Activated CD8-positive, alpha-beta T cell treated with anti-CD3 and anti-CD28 coated beads for 36 hours (primary cell): ENCODE measurements at regions not wholly inside any gene's neighbourhood (a gene's known extent, or its start where the extent isn't known, plus 50 kb on each side); places are given as distances from the start of the nearest gene placed in this dataset.

Experiments used
- ATAC-seq: fragments of 200-7000 bp; cut with Tn5 transposase; one replicate; pipeline ENCODE4 v1.10.0; 2021; ENCODE audit warnings: mild to moderate bottlenecking, moderate library complexity
- CTCF ChIA-PET: fragments of 350-600 bp; sonication (Branson Sonifier 250); formaldehyde crosslinking; loops from one replicate; lab custom pipeline; 2021; ENCODE audit warnings: antibody characterized with exemption; lab: Charles Lee
- POLR2A ChIA-PET: fragments of 350-600 bp; sonication (Branson Sonifier 250); formaldehyde crosslinking; loops from one replicate; lab custom pipeline; 2021; ENCODE audit warnings: antibody characterized with exemption; lab: Charles Lee
- DNase-seq: peaks from one replicate; pipeline ENCODE4 v3.0.0-alpha.2; 2020
- H3K27ac Mint-ChIP-seq: one replicate; pipeline ENCODE4 v1.8.0; 2021; ENCODE audit warnings: mild to moderate bottlenecking, mixed read lengths
- H3K27me3 Mint-ChIP-seq: one replicate; pipeline ENCODE4 v1.8.0; 2021; ENCODE audit warnings: mixed read lengths
- H3K36me3 Mint-ChIP-seq: one replicate; pipeline ENCODE4 v1.8.0; 2021; ENCODE audit warnings: low read depth, mixed read lengths
- H3K4me1 Mint-ChIP-seq: one replicate; pipeline ENCODE4 v1.8.0; 2021; ENCODE audit warnings: low read depth, mixed read lengths
- H3K4me3 Mint-ChIP-seq: one replicate; pipeline ENCODE4 v1.8.0; 2021; ENCODE audit warnings: mild to moderate bottlenecking, moderate library complexity, mixed read lengths
- H3K9me3 Mint-ChIP-seq: one replicate; pipeline ENCODE4 v1.8.0; 2021; ENCODE audit warnings: mixed read lengths
- intact Hi-C: fragments of 100-400 bp; cut with micrococcal nuclease; formaldehyde crosslinking; loops from one replicate; pipeline ENCODE4 v1.10.0; 2022
- TF ChIP-seq, protein P1 (sequence below): fragments of 200-600 bp; IDR thresholded peaks from one replicate; pipeline ENCODE4 v1.8.0; 2022; ENCODE audit warnings: antibody characterized with exemption, mild to moderate bottlenecking

DNA sequence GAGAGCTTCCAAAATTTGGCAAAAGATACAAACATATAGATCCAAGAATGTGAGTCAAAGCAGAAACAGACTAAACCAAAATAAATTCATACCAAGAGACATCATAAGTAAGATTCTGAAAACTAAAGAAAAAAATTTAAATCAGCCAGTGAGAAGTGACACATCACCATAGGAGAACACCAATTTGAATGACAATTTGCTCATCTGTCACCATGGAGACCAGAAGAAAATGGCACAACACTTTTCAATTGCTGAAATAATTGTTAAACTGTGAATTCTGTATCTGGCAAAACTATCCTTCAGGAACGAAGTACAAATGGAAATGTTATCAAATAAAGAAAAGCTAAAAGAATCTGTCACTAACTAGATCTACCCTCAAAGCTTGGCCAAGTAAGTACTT is 864.3 kb downstream of the BRD1 start:
- Mint-ChIP-seq H3K4me3 (no peak overlapping the region), H3K36me3 (no peaks in the 10 kb centered on the region), H3K9me3 (no peaks in the 10 kb centered on the region), H3K4me1 (no peaks in the 10 kb centered on the region), H3K27me3 (peaks cover 26% of the 10 kb centered on the region), H3K27ac (no peak overlapping the region)
- ChIA-PET CTCF (no interaction called here), POLR2A (no interaction called here)
- TF ChIP-seq, protein P1, sequence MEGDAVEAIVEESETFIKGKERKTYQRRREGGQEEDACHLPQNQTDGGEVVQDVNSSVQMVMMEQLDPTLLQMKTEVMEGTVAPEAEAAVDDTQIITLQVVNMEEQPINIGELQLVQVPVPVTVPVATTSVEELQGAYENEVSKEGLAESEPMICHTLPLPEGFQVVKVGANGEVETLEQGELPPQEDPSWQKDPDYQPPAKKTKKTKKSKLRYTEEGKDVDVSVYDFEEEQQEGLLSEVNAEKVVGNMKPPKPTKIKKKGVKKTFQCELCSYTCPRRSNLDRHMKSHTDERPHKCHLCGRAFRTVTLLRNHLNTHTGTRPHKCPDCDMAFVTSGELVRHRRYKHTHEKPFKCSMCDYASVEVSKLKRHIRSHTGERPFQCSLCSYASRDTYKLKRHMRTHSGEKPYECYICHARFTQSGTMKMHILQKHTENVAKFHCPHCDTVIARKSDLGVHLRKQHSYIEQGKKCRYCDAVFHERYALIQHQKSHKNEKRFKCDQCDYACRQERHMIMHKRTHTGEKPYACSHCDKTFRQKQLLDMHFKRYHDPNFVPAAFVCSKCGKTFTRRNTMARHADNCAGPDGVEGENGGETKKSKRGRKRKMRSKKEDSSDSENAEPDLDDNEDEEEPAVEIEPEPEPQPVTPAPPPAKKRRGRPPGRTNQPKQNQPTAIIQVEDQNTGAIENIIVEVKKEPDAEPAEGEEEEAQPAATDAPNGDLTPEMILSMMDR, result no peak
- ATAC-seq (no peak), DNase-seq (no peak)
- intact Hi-C loops, result no loop called here

DNA sequence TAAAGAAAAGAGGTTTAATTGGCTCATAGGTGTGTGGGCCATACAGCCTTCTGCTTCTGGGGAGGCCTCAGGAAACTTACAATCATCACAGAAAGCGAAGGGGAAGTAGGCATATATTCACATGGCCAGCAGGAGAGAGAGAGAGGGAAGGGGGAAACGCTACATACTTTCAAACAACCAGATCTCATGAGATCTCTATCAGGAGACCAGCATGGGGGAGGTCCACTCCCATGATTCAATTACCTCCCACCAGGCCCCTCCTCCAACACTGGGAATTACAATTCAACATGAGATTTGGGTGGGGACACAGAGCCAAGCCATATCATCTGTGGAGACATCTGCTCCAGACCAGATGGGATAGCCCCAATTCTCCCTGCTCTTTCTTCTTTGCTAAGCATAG is 866.0 kb downstream of the BRD1 start:
- CTCF ChIA-PET, result no interaction called here
- no peak for ATAC-seq
- Mint-ChIP-seq H3K27me3 (peaks cover 26% of the 10 kb centered on the region), H3K36me3 (no peaks in the 10 kb centered on the region), H3K4me3 (no peak overlapping the region), H3K9me3 (no peaks in the 10 kb centered on the region), H3K27ac (no peak overlapping the region), H3K4me1 (no peaks in the 10 kb centered on the region)
- TF ChIP-seq, protein P1, result no peak
- intact Hi-C loops, result no loop called here
- DNase-seq, result no peak
- POLR2A ChIA-PET, result no interaction called here

DNA sequence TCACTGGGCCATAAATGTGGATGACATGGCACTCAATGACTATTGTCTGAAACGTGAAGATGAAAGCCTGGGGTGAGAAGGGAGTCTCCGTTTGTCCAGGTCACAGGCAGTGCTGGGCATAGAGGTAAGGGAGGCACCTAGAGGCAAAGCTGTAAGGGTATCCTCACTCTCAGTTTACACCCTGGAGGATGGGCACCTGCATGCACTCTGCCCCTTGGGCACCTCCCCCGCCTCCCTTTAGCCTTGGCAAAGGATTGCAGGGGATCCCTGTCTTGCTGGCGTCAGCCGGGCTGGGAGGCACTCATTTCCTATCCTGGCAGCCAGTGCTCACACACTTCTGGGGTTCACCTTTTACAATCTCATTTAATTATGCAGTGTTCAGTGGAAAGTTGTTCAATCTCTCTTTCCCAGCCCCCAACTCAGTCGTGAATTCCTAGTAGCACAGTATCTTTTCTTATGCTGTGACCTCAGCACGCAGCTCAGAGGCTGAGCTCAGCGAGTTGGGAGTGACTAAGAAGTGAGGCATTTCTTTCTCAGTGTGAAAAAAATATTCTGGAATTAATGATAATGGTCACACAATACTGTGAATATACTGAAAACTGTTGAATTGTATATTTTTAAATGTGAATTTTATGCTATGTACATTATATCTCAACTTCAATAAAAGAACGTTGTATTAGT is 866.6 kb downstream of the BRD1 start:
- no peak for ATAC-seq
- Mint-ChIP-seq H3K27me3 (peaks cover 26% of the 10 kb centered on the region), H3K36me3 (no peaks in the 10 kb centered on the region), H3K4me3 (no peak overlapping the region), H3K9me3 (no peaks in the 10 kb centered on the region), H3K4me1 (no peaks in the 10 kb centered on the region), H3K27ac (no peak overlapping the region)
- ChIA-PET POLR2A (no interaction called here), CTCF (no interaction called here)
- TF ChIP-seq, protein P1, result no peak
- no peak for DNase-seq
- intact Hi-C loops, result no loop called here

DNA sequence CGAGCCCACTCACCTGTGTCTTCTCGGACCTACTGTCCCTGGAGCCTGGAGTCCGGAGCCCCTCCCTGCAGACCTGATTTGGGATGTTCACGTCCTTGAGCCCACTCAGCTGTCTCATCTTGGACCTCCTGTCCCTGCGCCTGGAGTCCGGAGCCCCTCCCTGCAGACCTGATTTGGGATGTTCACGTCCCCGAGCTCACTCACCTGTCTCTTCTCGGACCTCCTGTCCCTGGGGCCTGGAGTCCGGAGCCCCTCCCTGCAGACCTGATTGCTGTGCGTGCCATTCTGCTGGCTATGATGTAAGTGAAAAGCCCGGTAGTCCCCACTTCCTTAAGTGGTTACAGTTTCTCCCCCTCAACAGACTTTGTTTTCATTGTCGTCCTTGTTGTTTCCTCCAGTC is 867.1 kb downstream of the BRD1 start:
- ATAC-seq, result no peak
- no peak overlapping the region for H3K27ac Mint-ChIP-seq
- H3K27me3 Mint-ChIP-seq, result peaks cover 26% of the 10 kb centered on the region
- H3K9me3 Mint-ChIP-seq, result no peaks in the 10 kb centered on the region
- intact Hi-C loops, result no loop called here
- TF ChIP-seq, protein P1, result no peak
- H3K4me1 Mint-ChIP-seq, result no peaks in the 10 kb centered on the region
- no peaks in the 10 kb centered on the region for H3K36me3 Mint-ChIP-seq
- DNase-seq, result no peak
- no peak overlapping the region for H3K4me3 Mint-ChIP-seq
- CTCF ChIA-PET, result no interaction called here
- POLR2A ChIA-PET, result no interaction called here

DNA sequence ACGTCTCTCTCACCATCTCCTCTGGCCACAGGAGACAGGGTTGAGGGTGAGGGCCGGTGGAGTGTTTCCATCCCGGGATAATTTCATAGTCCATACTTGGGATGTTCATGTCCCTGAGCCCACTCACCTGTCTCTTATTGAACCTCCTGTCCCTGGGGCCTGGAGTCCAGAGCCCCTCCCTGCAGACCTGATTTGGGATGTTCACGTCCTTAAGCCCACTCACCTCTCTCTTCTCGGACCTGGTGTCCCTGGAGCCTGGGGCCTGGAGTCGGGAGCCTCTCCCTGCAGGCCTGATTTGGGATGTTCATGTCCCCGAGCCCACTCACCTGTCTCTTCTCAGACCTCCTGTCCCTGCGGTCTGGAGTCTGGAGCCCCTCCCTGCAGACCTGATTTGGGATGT is 868.2 kb downstream of the BRD1 start:
- no peaks in the 10 kb centered on the region for H3K4me1 Mint-ChIP-seq
- no peaks in the 10 kb centered on the region for H3K36me3 Mint-ChIP-seq
- H3K27me3 Mint-ChIP-seq, result peaks cover 24% of the 10 kb centered on the region
- no peak overlapping the region for H3K27ac Mint-ChIP-seq
- H3K9me3 Mint-ChIP-seq, result no peaks in the 10 kb centered on the region
- no peak for DNase-seq
- H3K4me3 Mint-ChIP-seq, result no peak overlapping the region
- ChIA-PET POLR2A (no interaction called here), CTCF (no interaction called here)
- intact Hi-C loops, result no loop called here
- TF ChIP-seq, protein P1, result no peak
- ATAC-seq, result no peak
